ENCODE measurements at regions not wholly inside any gene's neighbourhood (a gene's known extent, or its start where the extent isn't known, plus 50 kb on each side); places are given as distances from the start of the nearest gene placed in this dataset.

- DNase-seq (ENCODE audit: low read depth in 2 of 2, low spot score in 1 of 2), result no peak
Observed at GRCh38 chr19:31641591-31641990, 292.4 kb upstream of the TSHZ3 start.

GRCh38 chr19:31648347-31648746 lies 299.1 kb upstream of the TSHZ3 start:
- no peak for DNase-seq (ENCODE audit: low read depth in 2 of 2, low spot score in 1 of 2)

DNA sequence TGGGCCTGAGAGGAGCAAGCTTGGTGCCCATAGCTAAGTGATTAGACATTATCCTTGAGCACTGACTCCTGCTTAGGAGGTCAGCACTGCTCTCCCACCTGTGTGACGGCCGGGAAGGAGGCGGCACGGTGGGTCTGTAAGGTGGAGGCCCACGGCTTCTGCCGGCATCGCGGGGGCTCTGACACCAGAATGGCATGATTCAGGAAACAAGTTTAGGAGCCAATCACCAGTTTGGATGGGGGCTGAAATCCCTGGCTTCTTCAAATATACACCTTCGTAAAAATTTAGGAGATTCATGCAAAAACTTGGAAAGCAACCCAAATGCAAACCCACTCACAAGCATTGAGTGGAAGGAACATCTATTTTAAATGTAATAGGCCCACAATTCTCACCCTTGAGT lies 307.3 kb upstream of the TSHZ3 start:
- no peak for DNase-seq (ENCODE audit: low read depth in 2 of 2, low spot score in 1 of 2)

DNA sequence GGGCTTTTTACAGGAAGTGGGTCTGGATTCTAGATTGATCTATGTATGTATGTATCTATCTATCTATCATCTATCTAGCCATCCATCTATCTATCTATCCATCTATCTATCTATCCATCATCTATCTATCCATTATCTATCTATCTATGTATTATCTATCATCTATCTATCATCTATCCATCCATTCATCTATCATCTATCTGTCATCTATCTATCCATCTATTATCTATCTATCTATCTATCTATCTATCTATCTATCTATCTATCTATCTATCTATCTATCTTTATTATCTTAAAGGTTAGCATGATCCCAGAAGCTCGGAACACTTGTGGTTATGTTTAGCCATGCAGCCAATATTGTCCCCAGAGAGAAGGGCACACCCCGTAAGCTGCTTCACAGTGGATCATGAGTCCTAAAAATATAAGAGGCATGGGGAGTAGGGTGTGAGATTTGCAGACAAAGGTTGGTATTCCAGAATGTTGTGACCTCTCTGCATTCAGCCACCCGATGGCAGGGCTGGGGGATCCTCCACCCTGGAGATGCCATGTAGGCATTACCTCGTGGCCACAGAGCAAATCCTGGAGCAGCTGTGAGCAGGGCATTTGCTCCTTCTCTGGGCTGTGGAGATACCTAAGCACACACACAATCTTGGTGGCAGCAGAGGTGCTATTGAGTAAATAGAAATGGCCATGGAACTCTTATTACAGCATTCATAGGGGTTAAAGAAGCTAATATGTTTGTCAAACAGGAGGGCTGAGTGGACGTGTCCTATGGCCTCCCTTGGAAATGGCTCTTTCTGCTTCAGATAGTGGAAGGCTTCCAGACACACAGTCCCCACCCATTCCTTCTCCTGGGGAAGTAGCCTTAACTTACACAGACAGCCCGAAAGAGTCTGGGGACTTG lies 310.0 kb upstream of the TSHZ3 start:
- DNase-seq (ENCODE audit: low read depth in 2 of 2, low spot score in 1 of 2), result no peak

DNA sequence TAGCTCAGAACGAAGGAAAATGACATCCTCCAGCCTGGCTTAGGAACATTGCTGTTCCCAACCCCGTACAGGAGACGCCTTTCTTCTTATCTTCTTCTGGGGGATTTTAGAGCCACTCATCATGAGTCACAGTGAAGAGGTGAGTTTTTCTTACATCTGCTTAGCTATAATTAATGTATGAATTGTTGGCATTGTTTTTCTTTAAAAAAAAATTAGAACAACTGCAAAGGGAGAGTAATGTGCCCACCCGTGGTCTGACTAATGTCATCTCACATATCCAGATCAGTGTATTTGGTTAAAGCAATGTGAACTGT lies 310.6 kb upstream of the TSHZ3 start:
- no peak for DNase-seq (ENCODE audit: low read depth in 2 of 2, low spot score in 1 of 2)

GRCh38 chr19:31664096-31664495 lies 314.9 kb upstream of the TSHZ3 start:
- no peak for DNase-seq (ENCODE audit: low read depth in 2 of 2, low spot score in 1 of 2)

- DNase-seq (ENCODE audit: low read depth in 2 of 2, low spot score in 1 of 2), result no peak
Observed at GRCh38 chr19:31664997-31665396, 315.8 kb upstream of the TSHZ3 start.

DNA sequence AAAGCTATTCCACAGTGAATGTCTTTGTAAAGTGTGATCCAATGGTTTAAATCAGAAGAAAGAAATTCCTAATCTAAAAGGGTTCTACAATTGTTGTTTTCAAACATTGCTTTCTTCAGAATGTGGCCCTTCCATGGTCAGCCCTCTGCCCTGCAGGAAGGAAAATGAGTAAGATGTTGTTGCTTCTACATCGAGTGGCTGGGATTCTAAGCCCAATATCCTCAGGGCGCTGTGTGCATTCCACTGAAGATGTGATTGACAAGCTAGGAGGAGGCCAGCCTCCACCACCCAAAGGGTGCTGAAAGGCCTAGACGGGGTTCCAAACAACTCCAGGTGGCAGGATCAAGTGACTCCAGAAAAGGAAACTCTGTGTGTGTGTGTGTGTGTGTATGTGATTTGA lies 316.9 kb upstream of the TSHZ3 start:
- DNase-seq (ENCODE audit: low read depth in 2 of 2, low spot score in 1 of 2), result no peak

GRCh38 chr19:31667106-31667505 lies 317.9 kb upstream of the TSHZ3 start:
- no peak for DNase-seq (ENCODE audit: low read depth in 2 of 2, low spot score in 1 of 2)

GRCh38 chr19:31668921-31669320 lies 319.7 kb upstream of the TSHZ3 start:
- no peak for DNase-seq (ENCODE audit: low read depth in 2 of 2, low spot score in 1 of 2)

- DNase-seq (ENCODE audit: low read depth in 2 of 2, low spot score in 1 of 2), result no peak
Observed at GRCh38 chr19:31670931-31671330, 321.7 kb upstream of the TSHZ3 start.

GRCh38 chr19:31671411-31672035 lies 322.3 kb upstream of the TSHZ3 start:
- DNase-seq (ENCODE audit: low read depth in 2 of 2, low spot score in 1 of 2), result no peak

- DNase-seq (ENCODE audit: low read depth in 2 of 2, low spot score in 1 of 2), result no peak
Observed at GRCh38 chr19:31674503-31675192, 325.4 kb upstream of the TSHZ3 start.

DNA sequence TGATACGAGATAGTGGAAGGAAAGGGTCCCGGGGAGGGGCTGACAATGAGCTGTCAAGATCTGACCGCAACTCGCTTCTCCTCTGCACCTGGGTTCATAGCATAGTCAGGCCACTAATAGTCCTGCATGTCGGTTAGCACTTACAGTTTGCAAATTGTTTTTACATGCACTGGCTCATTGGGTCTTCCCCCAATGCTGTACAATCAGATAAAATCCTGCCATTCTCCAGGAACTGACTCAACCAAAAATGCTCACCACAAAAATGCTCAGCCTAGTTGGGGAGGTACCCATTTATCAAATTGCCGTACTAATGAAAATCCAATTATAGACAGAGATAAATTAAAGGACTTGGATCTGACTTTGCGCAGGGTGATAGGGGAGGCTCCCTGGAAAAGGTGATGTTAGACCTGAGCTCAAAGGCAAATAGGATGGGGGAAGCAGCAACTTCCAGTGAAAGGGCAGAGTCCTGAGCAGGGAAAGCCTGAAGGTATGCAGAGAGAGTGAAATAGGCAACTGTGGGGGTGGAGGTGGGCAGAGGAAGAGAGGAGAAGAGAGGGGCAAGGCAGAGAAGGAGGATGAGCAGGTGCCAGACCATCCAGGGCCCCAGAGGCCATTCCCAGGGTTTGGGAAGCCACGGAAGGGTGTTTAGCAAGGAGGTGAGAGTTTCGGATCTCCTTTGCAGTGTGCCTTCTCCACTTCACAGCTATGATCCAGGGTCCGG lies 326.1 kb upstream of the TSHZ3 start:
- DNase-seq (ENCODE audit: low read depth in 2 of 2, low spot score in 1 of 2), result no peak

GRCh38 chr19:31676271-31677004 lies 327.2 kb upstream of the TSHZ3 start:
- DNase-seq (ENCODE audit: low read depth in 2 of 2, low spot score in 1 of 2), result no peak

- no peak for DNase-seq (ENCODE audit: low read depth in 2 of 2, low spot score in 1 of 2)
Observed at GRCh38 chr19:31678421-31678820, 329.2 kb upstream of the TSHZ3 start.

- no peak for DNase-seq (ENCODE audit: low read depth in 2 of 2, low spot score in 1 of 2)
Observed at GRCh38 chr19:31681121-31681520, 331.9 kb upstream of the TSHZ3 start.

GRCh38 chr19:31693131-31693932 lies 344.1 kb upstream of the TSHZ3 start:
- no peak for DNase-seq (ENCODE audit: low read depth in 2 of 2, low spot score in 1 of 2)

- no peak for DNase-seq (ENCODE audit: low read depth in 2 of 2, low spot score in 1 of 2)
Observed at GRCh38 chr19:31693933-31694269, 344.7 kb upstream of the TSHZ3 start.

DNA sequence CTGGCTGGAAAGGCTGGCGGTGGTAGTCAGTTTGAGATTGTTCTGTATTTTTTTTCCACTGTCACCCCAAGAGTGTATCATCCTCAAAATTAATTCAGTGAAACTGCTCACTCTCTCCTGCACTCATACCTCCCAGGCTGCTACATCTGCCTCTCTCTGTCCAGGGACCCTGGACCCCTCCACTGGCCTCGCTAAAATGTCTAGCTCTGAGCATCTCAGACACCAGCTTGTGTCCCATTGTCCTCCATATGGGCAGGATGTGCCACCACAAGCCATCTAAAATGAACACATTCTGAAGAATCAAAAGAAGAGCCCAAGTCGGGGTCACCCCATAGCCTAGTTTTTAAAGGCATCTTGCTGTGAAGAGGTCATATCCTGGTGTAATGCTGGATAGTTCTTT lies 345.5 kb upstream of the TSHZ3 start:
- DNase-seq (ENCODE audit: low read depth in 2 of 2, low spot score in 1 of 2), result no peak

Measured in stimulated activated CD8-positive, alpha-beta memory T cell treated with anti-CD3 and anti-CD28 coated beads, Interleukin-4, amount 100 ng/mL, for 1 hour (primary cell).